NCI-H2081 treated with DMSO at 0.1 percent for 48 hours (cell line): ENCODE measurements at regions not wholly inside any gene's neighbourhood (a gene's known extent, or its start where the extent isn't known, plus 50 kb on each side); places are given as distances from the start of the nearest gene placed in this dataset.
"Not testable (repeated sequence)": the region's sequence is repeated elsewhere in the genome, so short reads cannot be mapped to it uniquely, and the experiment has no call there.

Experiments
- DNase-seq: peaks from one replicate; lab custom pipeline; 2025; lab: John Stamatoyannopoulos, UW

- DNase-seq: no peak
Observed at GRCh38 chr10:124213471-124213870, 120.1 kb upstream of the CHST15 start.

DNA sequence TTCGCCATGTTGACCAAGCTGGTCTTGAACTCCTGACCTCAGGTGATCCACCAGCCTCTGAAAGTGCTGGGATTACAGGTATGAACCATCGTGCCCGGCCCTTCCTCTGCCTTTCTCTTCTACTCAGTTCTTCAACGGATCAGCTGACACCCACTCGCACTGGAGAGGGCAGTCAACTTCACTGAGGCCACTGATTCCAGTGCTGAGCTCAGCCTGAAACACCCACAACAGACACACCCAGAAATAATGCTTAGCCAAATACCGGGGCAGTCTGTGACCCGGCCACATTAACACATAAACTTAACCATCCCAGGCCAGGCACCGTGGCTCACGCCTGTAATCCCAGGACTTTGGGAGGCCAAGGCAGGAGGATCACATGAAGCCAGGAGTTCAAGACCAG is 119.3 kb upstream of the CHST15 start:
- no peak for DNase-seq

- no peak for DNase-seq
Observed at GRCh38 chr10:124211921-124212320, 118.5 kb upstream of the CHST15 start.

DNA sequence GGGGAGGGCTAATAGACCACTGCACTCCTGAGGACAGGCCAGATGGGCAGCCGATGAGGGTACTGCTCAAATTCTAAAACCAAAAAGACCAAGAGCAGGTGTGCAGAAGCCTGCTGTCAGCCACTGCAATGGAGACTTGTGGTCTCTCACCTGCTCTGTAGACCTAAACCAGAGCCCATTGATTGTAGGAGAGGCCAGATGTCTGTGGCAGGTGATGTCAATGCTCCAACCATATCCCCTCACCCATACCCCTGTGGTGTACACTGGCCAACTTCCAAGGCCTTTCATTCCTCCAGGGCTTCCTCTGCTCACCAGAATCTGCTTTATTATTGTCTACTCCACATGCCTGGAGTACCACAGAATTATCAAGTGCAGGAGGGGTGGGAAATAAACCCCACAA is 116.9 kb upstream of the CHST15 start:
- no peak for DNase-seq

- no peak for DNase-seq
Observed at GRCh38 chr10:124207391-124207790, 114.0 kb upstream of the CHST15 start.

- DNase-seq: no peak
Observed at GRCh38 chr10:124206616-124207015, 113.2 kb upstream of the CHST15 start.

DNA sequence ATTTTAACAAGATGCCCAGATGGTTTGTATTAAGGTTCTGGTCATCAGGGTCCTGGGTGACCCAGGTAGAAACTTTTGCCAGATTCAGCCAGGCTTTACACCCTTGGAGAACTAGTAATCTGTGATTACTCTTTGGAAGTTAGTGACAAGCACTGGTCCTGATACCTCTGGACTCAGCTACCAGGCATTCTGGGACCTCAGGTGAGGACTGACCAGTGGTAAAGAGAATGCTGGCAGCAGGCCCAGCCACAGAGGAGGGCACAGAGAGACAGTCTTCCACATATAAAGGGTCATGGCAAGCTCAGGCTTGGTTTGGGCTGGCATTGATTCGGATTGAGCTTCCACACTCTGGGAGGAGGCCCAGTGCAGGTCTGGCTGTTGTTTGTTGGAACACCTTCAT is 112.0 kb upstream of the CHST15 start:
- no peak for DNase-seq

- no peak for DNase-seq
Observed at GRCh38 chr10:124204726-124205125, 111.3 kb upstream of the CHST15 start.

- no peak for DNase-seq
Observed at GRCh38 chr10:124200011-124200410, 106.6 kb upstream of the CHST15 start.

GRCh38 chr10:124198871-124199270 is 105.5 kb upstream of the CHST15 start:
- no peak for DNase-seq

DNA sequence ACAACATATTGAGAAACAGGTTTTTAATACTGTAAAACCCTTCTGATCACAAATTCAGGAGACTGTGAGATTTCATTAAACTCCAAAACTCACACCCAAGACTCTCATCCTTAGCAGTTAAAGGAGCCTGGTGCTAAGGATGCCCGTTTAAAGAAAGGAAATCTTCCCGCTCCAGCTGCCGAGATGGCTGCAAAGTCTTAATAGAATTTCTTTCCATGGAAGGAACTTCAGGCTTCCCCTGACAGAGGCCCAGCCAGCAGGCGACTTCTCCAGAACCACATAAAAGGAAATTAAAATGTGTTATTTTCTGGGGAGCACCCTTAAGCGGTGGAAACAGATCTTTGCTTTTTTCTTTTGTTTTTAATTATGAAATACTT is 104.7 kb upstream of the CHST15 start:
- no peak for DNase-seq

GRCh38 chr10:124197371-124198124 is 104.2 kb upstream of the CHST15 start:
- DNase-seq: no peak

- DNase-seq: no peak
Observed at GRCh38 chr10:124196659-124197058, 103.3 kb upstream of the CHST15 start.

- DNase-seq: no peak
Observed at GRCh38 chr10:124194199-124194824, 100.9 kb upstream of the CHST15 start.

DNA sequence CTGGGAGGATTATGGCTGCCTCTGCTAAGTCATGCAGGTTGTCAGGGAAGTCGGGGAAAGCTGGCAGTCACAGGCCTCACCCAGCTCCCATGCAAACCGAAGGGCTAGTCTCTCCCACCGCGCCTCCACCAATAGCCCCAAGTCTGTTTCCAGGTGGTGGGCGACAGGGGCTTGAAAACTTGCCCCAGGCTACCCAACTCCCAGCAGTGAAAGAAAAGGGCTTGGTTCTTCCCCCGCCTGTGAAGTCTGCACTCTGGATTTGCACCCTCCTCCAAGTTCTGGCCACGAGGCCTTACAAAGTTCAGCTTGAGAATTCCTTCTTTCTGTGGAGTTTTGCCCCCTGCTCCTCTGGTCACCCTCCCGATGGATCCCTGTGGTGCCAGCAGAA is 99.9 kb upstream of the CHST15 start:
- DNase-seq: no peak

- not testable (repeated sequence) for DNase-seq
Observed at GRCh38 chr10:124192664-124193308, 99.4 kb upstream of the CHST15 start.

GRCh38 chr10:124190476-124190875 is 97.1 kb upstream of the CHST15 start:
- not testable (repeated sequence) for DNase-seq

DNA sequence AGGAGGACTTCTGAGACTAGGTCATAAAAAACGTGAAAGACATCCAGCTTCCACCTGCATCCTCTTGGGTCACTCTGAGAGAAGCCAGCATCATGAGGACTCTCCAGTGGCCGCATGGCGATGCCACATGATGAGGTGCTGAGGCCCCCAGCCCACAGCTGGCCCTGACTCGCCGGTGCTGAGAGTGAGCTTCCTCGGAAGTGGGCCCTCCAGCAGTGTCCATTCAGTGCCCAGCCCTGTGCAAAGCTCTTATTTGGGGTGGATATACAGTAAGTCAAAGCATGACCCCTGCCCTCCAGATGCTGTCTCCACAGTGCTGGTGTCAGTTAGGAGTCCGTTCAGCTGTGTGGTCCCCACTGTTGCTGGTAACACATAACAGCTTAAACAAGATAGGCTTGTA is 93.6 kb upstream of the CHST15 start:
- DNase-seq: no peak

GRCh38 chr10:124185084-124185483 is 91.7 kb upstream of the CHST15 start:
- DNase-seq: no peak

DNA sequence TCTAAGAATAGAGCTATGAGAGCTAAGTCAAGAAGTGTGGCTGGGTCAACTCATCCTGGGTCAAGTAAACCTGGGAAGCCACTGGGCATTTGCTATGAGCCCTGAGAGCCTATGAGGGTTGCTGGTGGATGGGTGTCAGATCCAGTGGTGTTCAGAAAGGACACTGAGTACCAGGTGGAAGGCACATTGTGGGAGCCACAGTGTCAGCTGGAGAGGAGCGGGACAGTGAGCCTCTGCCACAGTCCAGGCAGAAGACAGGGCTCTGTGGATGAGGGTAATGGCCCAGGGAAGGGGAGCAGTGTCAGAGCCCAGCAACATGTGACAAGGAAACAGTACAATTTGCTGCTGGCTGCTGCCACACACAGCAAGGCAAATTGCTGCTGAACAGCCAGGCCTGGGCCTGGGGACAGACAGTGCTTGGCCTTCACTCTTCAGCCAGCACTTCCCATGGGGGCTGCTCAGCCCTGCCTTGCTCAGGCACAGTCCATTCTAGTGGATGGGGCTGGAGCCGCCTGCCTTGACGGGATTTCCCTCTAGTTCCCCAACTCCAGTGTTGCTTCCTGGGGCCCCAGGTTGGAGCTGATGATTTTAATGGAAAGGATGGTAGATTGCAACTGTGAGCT is 90.9 kb upstream of the CHST15 start:
- no peak for DNase-seq

- DNase-seq: no peak
Observed at GRCh38 chr10:124183617-124184016, 90.2 kb upstream of the CHST15 start.

DNA sequence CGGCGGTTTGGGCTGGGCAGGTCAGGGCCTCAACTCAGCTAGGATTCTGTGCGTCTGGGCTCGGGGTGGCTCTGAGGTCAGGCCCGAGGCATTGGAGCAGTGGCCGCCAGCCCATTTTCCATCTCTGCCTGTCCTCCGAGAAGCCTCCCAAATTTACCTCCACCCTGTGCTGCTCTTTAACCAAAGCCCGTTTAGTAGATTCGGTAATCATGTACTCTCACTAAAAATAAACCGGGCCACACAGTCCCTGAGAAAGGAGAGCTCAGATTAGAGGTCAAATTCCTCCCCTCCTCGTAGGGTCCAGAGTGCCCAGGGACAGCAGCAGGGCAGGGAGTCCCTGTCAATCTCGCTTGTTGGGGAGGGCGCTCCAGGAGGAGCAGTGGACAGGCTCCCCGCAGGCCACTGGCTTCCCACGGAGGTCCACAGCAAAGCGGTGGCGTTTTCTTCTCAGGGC is 88.7 kb upstream of the CHST15 start:
- no peak for DNase-seq

- no peak for DNase-seq
Observed at GRCh38 chr10:124181656-124182055, 88.3 kb upstream of the CHST15 start.
